ENCODE measurements at regions not wholly inside any gene's neighbourhood (a gene's known extent, or its start where the extent isn't known, plus 50 kb on each side); places are given as distances from the start of the nearest gene placed in this dataset.

DNA sequence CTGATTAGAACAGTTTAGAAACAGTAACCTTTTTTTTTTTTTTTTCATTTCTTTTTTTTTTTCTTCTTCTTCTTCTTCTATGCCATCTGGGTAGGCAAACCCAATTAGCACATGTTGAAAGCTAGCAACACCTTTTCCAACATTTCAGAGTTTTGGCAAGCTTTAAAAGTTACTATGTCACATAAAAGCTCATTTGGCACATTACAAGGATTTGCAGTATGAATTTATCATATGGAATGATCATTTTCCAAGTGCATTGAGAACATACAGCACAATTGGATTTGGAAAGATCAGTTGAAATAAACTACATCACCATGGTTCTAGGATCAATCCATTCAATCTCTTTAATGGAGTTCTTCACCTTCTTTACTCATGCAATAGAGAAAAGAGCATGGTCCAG, 847.0 kb downstream of the LRRTM4 start:
- TF ChIP-seq, protein P1, sequence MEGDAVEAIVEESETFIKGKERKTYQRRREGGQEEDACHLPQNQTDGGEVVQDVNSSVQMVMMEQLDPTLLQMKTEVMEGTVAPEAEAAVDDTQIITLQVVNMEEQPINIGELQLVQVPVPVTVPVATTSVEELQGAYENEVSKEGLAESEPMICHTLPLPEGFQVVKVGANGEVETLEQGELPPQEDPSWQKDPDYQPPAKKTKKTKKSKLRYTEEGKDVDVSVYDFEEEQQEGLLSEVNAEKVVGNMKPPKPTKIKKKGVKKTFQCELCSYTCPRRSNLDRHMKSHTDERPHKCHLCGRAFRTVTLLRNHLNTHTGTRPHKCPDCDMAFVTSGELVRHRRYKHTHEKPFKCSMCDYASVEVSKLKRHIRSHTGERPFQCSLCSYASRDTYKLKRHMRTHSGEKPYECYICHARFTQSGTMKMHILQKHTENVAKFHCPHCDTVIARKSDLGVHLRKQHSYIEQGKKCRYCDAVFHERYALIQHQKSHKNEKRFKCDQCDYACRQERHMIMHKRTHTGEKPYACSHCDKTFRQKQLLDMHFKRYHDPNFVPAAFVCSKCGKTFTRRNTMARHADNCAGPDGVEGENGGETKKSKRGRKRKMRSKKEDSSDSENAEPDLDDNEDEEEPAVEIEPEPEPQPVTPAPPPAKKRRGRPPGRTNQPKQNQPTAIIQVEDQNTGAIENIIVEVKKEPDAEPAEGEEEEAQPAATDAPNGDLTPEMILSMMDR (IDR thresholded peaks at IDR 0.05; ENCODE audit: low read depth, low read length), result no peak
- H3K4me3 ChIP-seq (replicated peaks in 1 of 2; ENCODE audit: low read depth in 2 of 2, low read length in 2 of 2), result no peak overlapping the region
- no peak for DNase-seq (ENCODE audit: low read depth in 2 of 2)

DNA sequence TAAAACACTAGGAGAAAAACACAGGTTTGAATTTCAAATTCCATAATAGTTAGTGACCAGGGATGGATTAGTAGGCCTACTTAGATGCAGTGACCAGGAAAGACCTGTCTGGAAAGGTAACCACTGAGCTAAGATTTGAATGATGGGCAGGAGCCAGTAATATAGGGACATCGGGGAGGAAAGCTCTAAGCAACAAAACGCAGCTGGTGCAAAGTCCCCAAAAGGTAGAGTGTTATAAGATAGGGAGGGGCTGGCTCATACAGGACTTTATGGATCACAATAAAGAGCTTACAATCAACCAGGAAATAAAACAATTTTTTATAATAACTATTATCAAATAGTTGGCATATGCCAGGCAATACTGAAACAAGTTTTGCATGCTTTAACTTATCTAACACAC, 849.4 kb downstream of the LRRTM4 start:
- TF ChIP-seq, protein P1 (IDR thresholded peaks at IDR 0.05; ENCODE audit: low read depth, low read length), result no peak
- no peak overlapping the region for H3K4me3 ChIP-seq (replicated peaks in 1 of 2; ENCODE audit: low read depth in 2 of 2, low read length in 2 of 2)
- no peak for DNase-seq (ENCODE audit: low read depth in 2 of 2)

DNA sequence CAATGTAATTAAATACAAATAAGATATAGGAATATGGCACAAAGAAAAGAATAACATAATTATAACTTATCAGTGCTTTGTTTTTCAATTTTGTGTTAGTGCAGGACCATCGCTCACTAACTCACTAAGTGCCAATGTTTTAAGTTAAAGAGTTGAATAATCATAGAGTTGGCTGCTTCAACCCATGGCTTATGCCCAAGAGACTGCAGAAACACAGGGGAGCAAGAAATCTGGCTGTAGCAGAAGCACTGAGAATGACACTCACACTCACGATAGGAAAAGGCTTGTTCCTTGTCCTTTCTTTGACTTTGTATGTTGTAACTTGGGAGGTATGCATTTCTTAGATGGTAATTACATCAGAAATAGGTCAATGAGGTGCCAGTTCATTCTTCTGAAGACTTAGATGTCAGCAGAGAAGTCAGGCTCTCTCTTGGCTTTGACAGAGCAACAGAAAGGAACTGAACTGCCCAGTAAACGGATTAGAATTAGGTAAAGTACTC, 852.2 kb downstream of the LRRTM4 start:
- no peak overlapping the region for H3K4me3 ChIP-seq (replicated peaks in 1 of 2; ENCODE audit: low read depth in 2 of 2, low read length in 2 of 2)
- no peak for DNase-seq (ENCODE audit: low read depth in 2 of 2)
- TF ChIP-seq, protein P1 (IDR thresholded peaks at IDR 0.05; ENCODE audit: low read depth, low read length), result no peak

DNA sequence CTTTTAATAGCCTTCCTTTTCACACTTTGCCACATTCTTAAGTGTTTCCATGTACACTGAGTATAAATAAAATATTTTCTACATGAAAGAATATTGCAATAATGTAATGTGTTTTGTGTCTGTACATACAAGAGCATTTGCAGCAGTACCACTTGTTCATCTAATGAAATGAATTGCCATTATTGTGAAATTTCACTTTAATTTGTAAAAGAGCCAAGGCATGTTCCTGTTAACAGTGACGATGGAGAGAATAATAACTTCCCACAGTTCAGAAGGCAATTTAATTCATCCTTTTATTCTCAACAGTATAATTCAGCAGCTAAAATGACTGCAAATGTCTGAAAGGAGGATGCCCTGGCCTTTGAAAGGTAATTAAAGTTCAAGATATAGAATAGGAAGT, 853.9 kb downstream of the LRRTM4 start:
- TF ChIP-seq, protein P1 (IDR thresholded peaks at IDR 0.05; ENCODE audit: low read depth, low read length), result no peak
- DNase-seq (ENCODE audit: low read depth in 2 of 2), result no peak

DNA sequence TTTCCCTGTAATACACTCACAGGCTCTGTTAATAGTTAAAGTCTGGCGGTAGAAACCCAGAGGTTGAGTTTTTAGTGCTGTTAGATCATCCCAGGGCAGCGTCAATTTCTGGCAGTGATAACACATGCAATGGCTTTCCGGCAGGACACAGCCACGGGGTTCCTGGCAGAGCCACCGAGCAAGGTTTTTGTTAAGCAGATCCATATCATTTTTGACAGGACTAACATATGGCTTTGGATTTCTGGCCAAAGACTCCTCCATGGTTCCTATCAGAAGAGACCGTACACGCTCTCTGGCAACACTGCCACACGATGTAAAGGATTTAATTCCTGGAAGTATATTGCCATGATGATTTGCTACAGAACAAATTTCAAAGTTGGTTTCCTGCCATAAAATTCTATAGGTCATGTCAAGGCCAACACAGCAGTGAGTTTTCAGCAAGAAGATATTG, 854.3 kb downstream of the LRRTM4 start:
- TF ChIP-seq, protein P1 (IDR thresholded peaks at IDR 0.05; ENCODE audit: low read depth, low read length), result no peak
- H3K4me3 ChIP-seq (replicated peaks in 1 of 2; ENCODE audit: low read depth in 2 of 2, low read length in 2 of 2), result no peak overlapping the region

More for the DNA sequence above, 853.9 kb downstream of the LRRTM4 start:
- no peak overlapping the region for H3K4me3 ChIP-seq (replicated peaks in 1 of 2; ENCODE audit: low read depth in 2 of 2, low read length in 2 of 2)

DNA sequence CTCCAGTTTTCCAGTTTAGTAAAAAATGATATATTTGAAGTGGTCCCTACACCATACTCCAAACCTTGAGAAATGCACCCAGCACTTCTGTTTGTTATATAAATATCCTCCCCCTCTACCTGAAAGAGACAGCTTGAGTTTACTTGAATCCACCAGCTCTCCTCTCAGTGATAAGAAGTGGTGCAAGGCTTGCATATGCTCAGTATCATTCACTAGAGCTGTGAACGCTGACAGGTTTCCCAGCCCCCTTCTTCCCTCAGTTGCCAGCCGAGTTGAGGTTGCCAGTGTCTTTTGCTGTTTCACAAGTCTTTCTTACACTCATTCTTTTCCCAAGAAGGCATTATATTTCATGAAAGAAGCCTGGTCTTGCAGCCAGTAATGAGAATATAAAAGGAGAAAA, 880.0 kb downstream of the LRRTM4 start:
- H3K4me3 ChIP-seq (replicated peaks in 1 of 2; ENCODE audit: low read depth in 2 of 2, low read length in 2 of 2), result no peak overlapping the region
- DNase-seq (ENCODE audit: low read depth in 2 of 2), result no peak
- TF ChIP-seq, protein P1 (IDR thresholded peaks at IDR 0.05; ENCODE audit: low read depth, low read length), result no peak

More for the DNA sequence above, 854.3 kb downstream of the LRRTM4 start:
- no peak for DNase-seq (ENCODE audit: low read depth in 2 of 2)

DNA sequence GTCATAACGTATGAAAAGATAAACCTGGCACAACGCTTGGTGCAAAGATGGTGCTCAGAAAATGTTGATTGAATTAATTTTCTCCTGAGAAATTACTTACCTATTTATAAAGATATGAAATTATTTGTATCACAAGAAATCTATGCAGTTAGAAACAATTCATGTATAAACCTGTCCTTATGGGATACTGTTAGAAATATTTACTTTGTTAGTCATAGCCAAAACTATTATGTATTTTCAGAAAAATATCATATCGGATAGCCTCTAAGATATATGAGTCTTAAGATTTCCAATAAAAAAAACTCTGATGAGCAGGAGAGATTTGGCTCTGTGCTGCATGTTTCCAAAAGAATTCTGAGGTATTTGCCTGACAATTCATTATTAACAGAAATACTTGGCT, 880.7 kb downstream of the LRRTM4 start:
- H3K4me3 ChIP-seq (replicated peaks in 1 of 2; ENCODE audit: low read depth in 2 of 2, low read length in 2 of 2), result no peak overlapping the region
- no peak for DNase-seq (ENCODE audit: low read depth in 2 of 2)
- TF ChIP-seq, protein P1 (IDR thresholded peaks at IDR 0.05; ENCODE audit: low read depth, low read length), result no peak

Measured in cardiac fibroblast (primary cell).